GM12865 (cell line): ENCODE measurements at regions not wholly inside any gene's neighbourhood (a gene's known extent, or its start where the extent isn't known, plus 50 kb on each side); places are given as distances from the start of the nearest gene placed in this dataset.

Experiments
- DNase-seq: peaks from one replicate; pipeline ENCODE4 v3.0.0; 2010; ENCODE audit warnings: low read depth
- H3K4me3 ChIP-seq: 2 replicates; pipeline ENCODE4 v1.5.1; 2011; ENCODE audit warnings: mild to moderate bottlenecking, low read depth, low read length, control low read depth
- CTCF ChIP-seq: IDR thresholded peaks from 2 replicates; pipeline ENCODE4 v1.5.1; 2011; ENCODE audit warnings: low read length, control low read depth, low read depth, inconsistent platforms; ENCODE audit not compliant: insufficient read depth; ENCODE audit errors: missing control alignments

- no peak for DNase-seq
- no peak for TF ChIP-seq CTCF
- no peak overlapping the region for H3K4me3 ChIP-seq
These were observed 207.7 kb downstream of the ENGASE start for GRCh38 chr17:79282294-79282693.

- no peak for DNase-seq
- H3K4me3 ChIP-seq, result no peak overlapping the region
- TF ChIP-seq CTCF, result no peak
These were observed 207.2 kb downstream of the ENGASE start for GRCh38 chr17:79281803-79282202.

GRCh38 chr17:79280866-79281572, 206.4 kb downstream of the ENGASE start:
- TF ChIP-seq CTCF, result no peak
- no peak overlapping the region for H3K4me3 ChIP-seq
- DNase-seq, result no peak

GRCh38 chr17:79280010-79280409, 205.4 kb downstream of the ENGASE start:
- no peak overlapping the region for H3K4me3 ChIP-seq
- TF ChIP-seq CTCF, result no peak
- DNase-seq, result no peak

GRCh38 chr17:79279320-79279719, 204.7 kb downstream of the ENGASE start:
- DNase-seq, result no peak
- TF ChIP-seq CTCF, result no peak
- no peak overlapping the region for H3K4me3 ChIP-seq

- H3K4me3 ChIP-seq, result no peak overlapping the region
- TF ChIP-seq CTCF, result no peak
- no peak for DNase-seq
These were observed 202.2 kb downstream of the ENGASE start for GRCh38 chr17:79276821-79277220.

GRCh38 chr17:79273660-79274059, 199.0 kb downstream of the ENGASE start:
- DNase-seq, result no peak
- TF ChIP-seq CTCF, result no peak

More at GRCh38 chr17:79273660-79274059, 199.0 kb downstream of the ENGASE start:
- no peak overlapping the region for H3K4me3 ChIP-seq
